C1 segment of cervical spinal cord (tissue), 14 donors: ENCODE measurements at regions not wholly inside any gene's neighbourhood (a gene's known extent, or its start where the extent isn't known, plus 50 kb on each side); places are given as distances from the start of the nearest gene placed in this dataset.
"Not testable (repeated sequence)": the region's sequence is repeated elsewhere in the genome, so short reads cannot be mapped to it uniquely, and the experiment has no call there.

Source experiments
- DNase-seq, 14 donors: peaks; one replicate each; lab custom pipeline; 2025; lab: John Stamatoyannopoulos, UW

GRCh38 chr4:79223993-79224776, 101.7 kb downstream of the NAA11 start:
- DNase-seq: no peak

- no peak for DNase-seq
These were observed 108.8 kb downstream of the NAA11 start for GRCh38 chr4:79217025-79217424.

- DNase-seq: no peak
These were observed 112.2 kb downstream of the NAA11 start for GRCh38 chr4:79213702-79214101.

- no peak for DNase-seq
These were observed 112.9 kb downstream of the NAA11 start for GRCh38 chr4:79213010-79213409.

- DNase-seq: no peak
These were observed 113.5 kb downstream of the NAA11 start for GRCh38 chr4:79212311-79212710.

- DNase-seq: peak in 3 of 14 donors; percentile 4 to 93 (median 26)
These were observed 114.4 kb downstream of the NAA11 start for GRCh38 chr4:79211490-79211889.

- no peak for DNase-seq
These were observed 115.2 kb downstream of the NAA11 start for GRCh38 chr4:79210636-79211049.

- no peak for DNase-seq
These were observed 115.8 kb downstream of the NAA11 start for GRCh38 chr4:79209822-79210635.

- no peak for DNase-seq
These were observed 116.8 kb downstream of the NAA11 start for GRCh38 chr4:79209081-79209480.

- DNase-seq: no peak
These were observed 118.6 kb downstream of the NAA11 start for GRCh38 chr4:79207281-79207680.

GRCh38 chr4:79206660-79207059, 119.2 kb downstream of the NAA11 start:
- no peak for DNase-seq

GRCh38 chr4:79205121-79205520, 120.7 kb downstream of the NAA11 start:
- no peak for DNase-seq

- DNase-seq: no peak
These were observed 123.9 kb downstream of the NAA11 start for GRCh38 chr4:79201971-79202370.

- no peak for DNase-seq
These were observed 126.1 kb downstream of the NAA11 start for GRCh38 chr4:79199743-79200142.

GRCh38 chr4:79198951-79199587, 126.8 kb downstream of the NAA11 start:
- no peak for DNase-seq

GRCh38 chr4:79197275-79198009, 128.4 kb downstream of the NAA11 start:
- no peak for DNase-seq

- not testable (repeated sequence) for DNase-seq
These were observed 134.6 kb downstream of the NAA11 start for GRCh38 chr4:79191292-79191691.

GRCh38 chr4:79185526-79186045, 140.3 kb downstream of the NAA11 start:
- no peak for DNase-seq

GRCh38 chr4:79184476-79184875, 141.4 kb downstream of the NAA11 start:
- no peak for DNase-seq

- DNase-seq: no peak
These were observed 143.7 kb downstream of the NAA11 start for GRCh38 chr4:79182209-79182608.

GRCh38 chr4:79181190-79181589, 144.7 kb downstream of the NAA11 start:
- DNase-seq: no peak
